D721Med (cell line): ENCODE measurements at regions not wholly inside any gene's neighbourhood (a gene's known extent, or its start where the extent isn't known, plus 50 kb on each side); places are given as distances from the start of the nearest gene placed in this dataset.

Experiments
- DNase-seq: peaks from one replicate; pipeline ENCODE4 v3.0.0; 2011; ENCODE audit warnings: low spot score; ENCODE audit not compliant: insufficient read length
- FAIRE-seq: peaks from 2 replicates; lab custom pipeline; 2011; peaks lifted over from hg19 to GRCh38; lab: Jason Lieb, UNC
- TF ChIP-seq, protein P1 (sequence below): IDR thresholded peaks from 2 replicates; pipeline ENCODE4 v1.5.1; 2012; ENCODE audit warnings: mild to moderate bottlenecking, control low read depth; ENCODE audit not compliant: insufficient read depth; ENCODE audit errors: missing control alignments

DNA sequence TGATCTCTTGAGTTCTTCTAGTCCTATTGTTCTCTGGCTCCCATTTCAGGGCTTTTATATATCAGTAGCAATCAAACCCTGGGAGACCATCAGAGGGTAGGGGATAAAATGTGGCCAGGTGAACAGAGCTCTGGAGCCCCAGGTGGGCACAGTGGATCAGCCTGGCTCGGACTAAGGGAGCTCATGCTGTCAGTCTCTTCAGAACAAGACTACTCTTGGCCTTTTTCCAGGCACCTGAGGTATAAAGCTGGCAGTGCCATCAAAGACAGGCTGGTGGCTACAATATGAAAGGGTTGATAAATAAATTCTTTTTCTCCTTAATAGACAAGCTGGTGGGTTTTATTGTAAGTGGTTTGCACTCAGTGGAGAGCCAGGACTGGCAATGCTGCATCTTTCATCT lies 160.0 kb upstream of the CCL2 start:
- DNase-seq (no peak), FAIRE-seq (no peak)
- TF ChIP-seq, protein P1, sequence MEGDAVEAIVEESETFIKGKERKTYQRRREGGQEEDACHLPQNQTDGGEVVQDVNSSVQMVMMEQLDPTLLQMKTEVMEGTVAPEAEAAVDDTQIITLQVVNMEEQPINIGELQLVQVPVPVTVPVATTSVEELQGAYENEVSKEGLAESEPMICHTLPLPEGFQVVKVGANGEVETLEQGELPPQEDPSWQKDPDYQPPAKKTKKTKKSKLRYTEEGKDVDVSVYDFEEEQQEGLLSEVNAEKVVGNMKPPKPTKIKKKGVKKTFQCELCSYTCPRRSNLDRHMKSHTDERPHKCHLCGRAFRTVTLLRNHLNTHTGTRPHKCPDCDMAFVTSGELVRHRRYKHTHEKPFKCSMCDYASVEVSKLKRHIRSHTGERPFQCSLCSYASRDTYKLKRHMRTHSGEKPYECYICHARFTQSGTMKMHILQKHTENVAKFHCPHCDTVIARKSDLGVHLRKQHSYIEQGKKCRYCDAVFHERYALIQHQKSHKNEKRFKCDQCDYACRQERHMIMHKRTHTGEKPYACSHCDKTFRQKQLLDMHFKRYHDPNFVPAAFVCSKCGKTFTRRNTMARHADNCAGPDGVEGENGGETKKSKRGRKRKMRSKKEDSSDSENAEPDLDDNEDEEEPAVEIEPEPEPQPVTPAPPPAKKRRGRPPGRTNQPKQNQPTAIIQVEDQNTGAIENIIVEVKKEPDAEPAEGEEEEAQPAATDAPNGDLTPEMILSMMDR = no peak

DNA sequence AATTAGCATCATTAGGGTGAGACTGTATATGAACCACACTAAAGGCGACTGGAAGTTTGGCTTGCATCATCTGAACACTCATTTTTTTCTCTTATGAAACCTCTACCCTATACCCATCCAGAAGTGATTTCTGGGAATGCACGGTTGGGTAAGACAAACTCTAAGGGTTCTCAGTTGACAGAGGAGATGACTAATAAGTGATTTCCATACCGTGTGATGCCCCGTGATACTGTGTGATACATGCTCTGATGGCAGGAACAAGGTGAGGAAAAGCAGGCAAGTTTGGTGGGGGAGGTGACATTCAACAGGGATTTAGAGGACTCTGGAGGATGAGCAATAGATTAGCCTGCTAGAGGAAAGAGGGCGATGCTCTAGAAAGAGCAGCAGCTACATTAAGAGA lies 156.4 kb upstream of the CCL2 start:
- DNase-seq = no peak
- TF ChIP-seq, protein P1 = no peak
- FAIRE-seq = no peak

DNA sequence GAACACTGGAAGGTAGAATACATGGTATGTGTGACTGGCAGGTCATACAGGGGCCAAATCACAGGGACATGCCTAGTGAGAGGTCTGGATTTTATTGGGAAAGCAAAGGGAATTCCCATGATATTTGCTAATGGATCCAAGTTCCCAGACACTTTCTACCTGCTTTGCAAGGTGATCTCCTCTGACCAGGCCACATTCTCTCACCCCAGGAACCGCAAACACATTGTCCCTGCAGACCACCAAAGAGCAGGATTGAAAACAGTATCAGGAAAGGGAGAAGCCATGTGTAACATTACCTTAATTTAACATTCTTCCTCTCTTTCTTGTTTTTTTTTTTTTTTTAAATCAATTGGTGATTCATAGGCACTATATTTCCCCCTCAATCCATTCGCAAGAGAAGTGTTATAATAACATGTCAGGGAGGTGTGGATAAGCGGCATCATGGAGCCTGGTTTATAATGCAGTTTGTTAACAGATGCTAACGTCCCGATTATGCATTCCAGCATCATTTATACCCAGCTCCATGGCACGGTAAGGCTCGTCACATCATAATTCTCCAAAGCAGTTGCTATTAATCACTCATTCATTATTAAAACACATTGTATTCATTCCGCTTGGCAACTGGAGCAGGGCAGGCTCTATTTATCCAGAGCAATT lies 155.1 kb upstream of the CCL2 start:
- DNase-seq (no peak), FAIRE-seq (no peak)
- TF ChIP-seq, protein P1 = no peak

DNA sequence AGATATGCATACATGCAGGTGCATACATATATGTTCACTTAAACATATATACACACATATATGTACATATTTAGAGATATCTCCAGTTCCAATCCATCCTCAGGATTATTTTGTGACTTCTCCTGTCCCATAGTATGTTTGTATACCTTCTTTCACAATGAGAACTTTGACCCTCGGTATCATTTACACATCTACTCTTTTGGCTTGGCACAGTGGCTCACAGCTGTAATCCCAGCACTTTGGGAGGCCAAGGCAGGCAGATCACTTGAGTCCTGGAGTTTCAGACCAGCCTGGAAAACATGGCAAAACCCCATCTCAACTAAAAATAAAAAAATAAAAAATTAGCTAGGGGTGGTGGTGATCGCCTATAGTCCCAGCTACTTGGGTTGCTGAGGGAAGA lies 148.1 kb upstream of the CCL2 start:
- TF ChIP-seq, protein P1 = no peak
- DNase-seq (no peak), FAIRE-seq (no peak)

DNA sequence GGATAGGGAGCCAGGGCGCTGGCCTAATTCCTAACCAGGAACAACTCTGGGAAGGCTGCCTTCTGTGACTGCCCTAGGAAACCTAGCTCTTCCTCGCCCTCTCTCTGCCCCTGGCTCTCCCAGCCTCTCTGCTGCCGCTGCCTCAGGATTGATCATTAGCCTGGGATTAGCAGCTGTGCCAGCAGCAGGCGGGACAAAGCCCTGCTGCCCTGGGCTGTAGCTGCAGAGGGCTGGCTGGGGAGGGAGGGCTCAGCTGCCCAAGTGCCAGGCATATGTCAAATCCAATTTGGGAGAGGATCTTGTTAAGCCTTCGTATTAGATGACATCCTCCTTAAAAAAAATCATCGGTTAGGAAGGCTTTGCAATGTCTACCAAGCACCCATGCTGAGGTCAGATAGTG lies 144.8 kb upstream of the CCL2 start:
- FAIRE-seq (no peak), DNase-seq (no peak)
- TF ChIP-seq, protein P1 = no peak

DNA sequence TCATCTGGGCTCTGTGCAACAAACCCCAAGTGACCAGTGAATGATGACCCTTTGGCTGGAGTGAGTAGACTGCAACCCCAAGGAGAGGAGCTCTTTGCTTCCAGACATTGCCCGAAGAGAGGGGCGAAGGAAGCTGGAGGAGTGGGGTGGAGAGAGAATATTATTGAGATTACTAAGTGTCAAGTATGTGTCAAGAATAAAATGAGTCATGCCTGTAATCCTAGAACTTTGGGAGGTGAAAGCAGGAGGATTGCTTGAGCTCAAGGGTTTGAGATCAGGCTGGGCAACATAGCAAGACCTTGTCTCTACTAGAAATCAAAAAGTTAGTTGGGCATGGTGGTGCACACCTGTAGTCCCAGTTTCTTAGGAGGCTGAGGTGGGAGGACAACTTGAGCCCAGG lies 142.0 kb upstream of the CCL2 start:
- no peak for FAIRE-seq
- no peak for DNase-seq
- TF ChIP-seq, protein P1 = no peak

DNA sequence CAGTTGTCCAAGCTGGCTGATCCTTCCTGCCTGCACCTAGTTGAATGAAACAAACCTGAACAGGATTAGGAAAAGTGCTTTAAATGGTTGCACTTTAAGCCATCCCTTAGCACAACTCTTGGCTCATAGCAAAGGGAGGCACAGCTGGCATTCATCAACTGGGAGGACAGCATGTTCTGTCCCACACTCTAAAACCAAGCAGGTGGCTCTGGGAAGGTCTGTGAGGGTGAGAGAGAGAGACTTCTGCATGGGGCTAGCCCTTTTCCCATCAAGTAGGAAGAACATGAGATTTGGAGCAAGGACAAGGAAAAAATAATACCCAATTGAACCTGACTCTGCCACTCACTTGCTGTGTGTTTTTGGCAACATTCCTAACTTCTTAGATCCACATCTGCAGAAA lies 140.9 kb upstream of the CCL2 start:
- FAIRE-seq (no peak), DNase-seq (no peak)
- TF ChIP-seq, protein P1 = no peak
